SU-DHL-6 (cell line): ENCODE measurements at regions not wholly inside any gene's neighbourhood (a gene's known extent, or its start where the extent isn't known, plus 50 kb on each side); places are given as distances from the start of the nearest gene placed in this dataset.

Experiments used
- H2AFZ ChIP-seq: fragments of 200-600 bp; sonication (generic); 2 replicates; pipeline ENCODE4 v1.6.1; 2014; ENCODE audit warnings: low read depth, mild to moderate bottlenecking, moderate library complexity, mixed read lengths, antibody characterized with exemption, low read length; ENCODE audit not compliant: severe bottlenecking
- H3F3A ChIP-seq: fragments of 200-600 bp; shearing (Covaris generic); 2 replicates; pipeline ENCODE4 v1.6.0; 2016; ENCODE audit warnings: antibody characterized with exemption, mild to moderate bottlenecking; ENCODE audit not compliant: insufficient read depth
- H3K27ac ChIP-seq: fragments of 200-600 bp; sonication (generic); 2 replicates; pipeline ENCODE4 v1.5.1; 2016; ENCODE audit warnings: low read depth, mild to moderate bottlenecking, low read length, moderate library complexity, mixed read lengths
- H3K27me3 ChIP-seq: fragments of 200-600 bp; sonication (generic), shearing (Covaris generic); 2 replicates; pipeline ENCODE4 v1.6.0; 2014; ENCODE audit warnings: mild to moderate bottlenecking, low read length
- H3K36me3 ChIP-seq: fragments of 200-600 bp; sonication (generic); 2 replicates; pipeline ENCODE4 v1.6.1; 2014; ENCODE audit warnings: mild to moderate bottlenecking, low read length, mixed read lengths
- H3K4me2 ChIP-seq: fragments of 300-600, 200-600 bp; shearing (Covaris generic), sonication (generic); 2 replicates; pipeline ENCODE4 v1.6.0; 2014; ENCODE audit warnings: low read length, low read depth, mild to moderate bottlenecking; ENCODE audit not compliant: poor library complexity, severe bottlenecking
- H3K4me3 ChIP-seq: fragments of 200-600 bp; sonication (generic); 2 replicates; pipeline ENCODE4 v1.5.1; 2014; ENCODE audit warnings: antibody characterized with exemption, low read length, mild to moderate bottlenecking, mixed read lengths; ENCODE audit not compliant: insufficient read depth, poor library complexity, severe bottlenecking
- H3K79me2 ChIP-seq: fragments of 200-600 bp; sonication (generic); 2 replicates; pipeline ENCODE4 v1.6.1; 2014; ENCODE audit warnings: mild to moderate bottlenecking, low read length, moderate library complexity; ENCODE audit not compliant: insufficient read depth
- H3K9ac ChIP-seq: fragments of 200-600 bp; sonication (generic); 2 replicates; pipeline ENCODE4 v1.7.0; 2014; ENCODE audit warnings: mild to moderate bottlenecking, low read length
- H3K9me2 ChIP-seq: fragments of 200-600 bp; sonication (generic); replicated peaks from 2 replicates; pipeline ENCODE4 v1.6.1; 2014; ENCODE audit warnings: low read length; ENCODE audit not compliant: insufficient read depth
- H3K9me3 ChIP-seq: fragments of 200-600 bp; sonication (generic); 2 replicates; pipeline ENCODE4 v1.6.1; 2014; ENCODE audit warnings: low read length, mixed read lengths; ENCODE audit not compliant: insufficient read depth
- H4K20me1 ChIP-seq: fragments of 200-600 bp; sonication (generic); 2 replicates; pipeline ENCODE4 v1.6.1; 2014; ENCODE audit warnings: low read depth, mild to moderate bottlenecking, antibody characterized with exemption, low read length, moderate library complexity, mixed read lengths
- EZH2phosphoT487 ChIP-seq: fragments of 200-600 bp; sonication (generic), shearing (Covaris generic); conservative IDR thresholded peaks from 2 replicates; pipeline ENCODE4 v1.6.1; 2018; ENCODE audit warnings: mild to moderate bottlenecking, antibody characterized with exemption, low read length, moderate library complexity, mixed read lengths
- TF ChIP-seq, protein P1 (sequence below): fragments of 200-600 bp; sonication (generic); IDR thresholded peaks from one replicate; pipeline ENCODE4 v1.5.1; 2017; ENCODE audit warnings: antibody characterized with exemption, mild to moderate bottlenecking, low read length, moderate library complexity; ENCODE audit not compliant: insufficient read depth, poor library complexity, severe bottlenecking

DNA sequence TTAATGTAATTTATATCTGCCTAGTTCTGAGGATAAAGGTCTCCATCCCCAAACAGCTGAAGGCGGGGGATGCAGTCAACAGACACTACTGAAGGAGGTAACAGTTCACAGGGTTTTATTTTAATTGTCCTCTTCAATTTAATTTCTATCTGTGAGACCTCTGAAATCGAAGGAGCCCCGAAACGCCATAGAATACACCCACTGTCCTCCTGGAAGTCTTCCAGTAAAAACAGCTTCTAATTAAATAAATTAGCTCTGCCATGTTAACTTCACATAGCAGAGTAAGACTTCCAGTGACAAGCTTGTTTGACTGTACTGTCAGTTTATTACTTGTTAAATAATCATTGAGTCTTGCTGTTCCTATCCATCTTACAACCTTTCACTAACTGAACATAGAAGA lies 193.5 kb downstream of the SEC61B start:
- H3K27me3 ChIP-seq, result no peaks in the 10 kb centered on the region
- TF ChIP-seq EZH2phosphoT487, result no peak
- TF ChIP-seq, protein P1, sequence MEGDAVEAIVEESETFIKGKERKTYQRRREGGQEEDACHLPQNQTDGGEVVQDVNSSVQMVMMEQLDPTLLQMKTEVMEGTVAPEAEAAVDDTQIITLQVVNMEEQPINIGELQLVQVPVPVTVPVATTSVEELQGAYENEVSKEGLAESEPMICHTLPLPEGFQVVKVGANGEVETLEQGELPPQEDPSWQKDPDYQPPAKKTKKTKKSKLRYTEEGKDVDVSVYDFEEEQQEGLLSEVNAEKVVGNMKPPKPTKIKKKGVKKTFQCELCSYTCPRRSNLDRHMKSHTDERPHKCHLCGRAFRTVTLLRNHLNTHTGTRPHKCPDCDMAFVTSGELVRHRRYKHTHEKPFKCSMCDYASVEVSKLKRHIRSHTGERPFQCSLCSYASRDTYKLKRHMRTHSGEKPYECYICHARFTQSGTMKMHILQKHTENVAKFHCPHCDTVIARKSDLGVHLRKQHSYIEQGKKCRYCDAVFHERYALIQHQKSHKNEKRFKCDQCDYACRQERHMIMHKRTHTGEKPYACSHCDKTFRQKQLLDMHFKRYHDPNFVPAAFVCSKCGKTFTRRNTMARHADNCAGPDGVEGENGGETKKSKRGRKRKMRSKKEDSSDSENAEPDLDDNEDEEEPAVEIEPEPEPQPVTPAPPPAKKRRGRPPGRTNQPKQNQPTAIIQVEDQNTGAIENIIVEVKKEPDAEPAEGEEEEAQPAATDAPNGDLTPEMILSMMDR, result no peak
- no peaks in the 10 kb centered on the region for H4K20me1 ChIP-seq
- no peaks in the 10 kb centered on the region for H3K9me2 ChIP-seq
- H3F3A ChIP-seq, result no peaks in the 10 kb centered on the region
- H3K4me2 ChIP-seq, result no peak overlapping the region
- no peaks in the 10 kb centered on the region for H3K79me2 ChIP-seq
- no peak overlapping the region for H3K9ac ChIP-seq
- H3K4me3 ChIP-seq, result no peak overlapping the region
- H2AFZ ChIP-seq, result no peak overlapping the region
- H3K36me3 ChIP-seq, result no peaks in the 10 kb centered on the region
- no peak overlapping the region for H3K27ac ChIP-seq
- H3K9me3 ChIP-seq, result no peaks in the 10 kb centered on the region

DNA sequence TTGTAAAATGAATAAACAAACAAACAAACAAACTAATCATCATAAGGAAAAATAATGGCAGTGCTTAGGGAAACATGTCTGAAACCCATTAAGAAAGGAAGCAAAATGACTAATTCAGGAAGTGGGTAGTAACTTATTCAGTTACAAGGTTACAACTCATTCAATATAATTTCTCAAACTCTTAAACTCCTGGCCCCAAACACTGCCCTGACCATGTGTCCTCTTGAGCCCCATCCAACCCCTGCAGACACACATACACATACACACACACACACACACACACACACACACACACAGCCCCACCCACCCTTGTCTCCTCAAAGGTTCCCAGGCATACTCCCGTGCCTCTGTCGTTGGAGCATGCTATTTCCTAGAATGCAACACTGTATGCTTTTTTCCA lies 193.9 kb downstream of the SEC61B start:
- no peaks in the 10 kb centered on the region for H3F3A ChIP-seq
- no peak overlapping the region for H2AFZ ChIP-seq
- no peak overlapping the region for H3K9ac ChIP-seq
- H3K4me2 ChIP-seq, result no peak overlapping the region
- no peaks in the 10 kb centered on the region for H3K27me3 ChIP-seq
- H3K79me2 ChIP-seq, result no peaks in the 10 kb centered on the region
- no peaks in the 10 kb centered on the region for H4K20me1 ChIP-seq
- H3K9me3 ChIP-seq, result no peaks in the 10 kb centered on the region
- no peaks in the 10 kb centered on the region for H3K36me3 ChIP-seq
- H3K9me2 ChIP-seq, result no peaks in the 10 kb centered on the region
- no peak for TF ChIP-seq EZH2phosphoT487
- TF ChIP-seq, protein P1, result no peak
- H3K4me3 ChIP-seq, result no peak overlapping the region
- no peak overlapping the region for H3K27ac ChIP-seq

DNA sequence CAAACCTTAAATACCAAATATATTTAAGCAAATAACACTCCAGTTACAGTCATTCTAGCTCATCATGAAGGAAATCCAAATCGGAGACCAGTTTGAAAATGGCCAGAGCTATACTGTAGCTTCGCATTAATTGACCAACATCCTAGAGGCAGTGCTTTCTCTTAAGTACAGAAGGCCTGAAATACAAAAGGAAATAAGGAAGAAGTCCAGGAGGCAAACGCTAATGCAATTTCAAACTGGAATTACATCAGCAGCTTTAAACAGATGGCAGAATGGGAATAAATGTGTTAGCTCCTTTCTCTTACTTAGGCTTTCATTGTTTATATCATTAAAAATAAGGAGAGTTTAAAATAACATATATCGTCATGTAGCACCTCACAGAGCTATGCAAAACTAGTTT lies 197.0 kb downstream of the SEC61B start:
- Histone ChIP-seq H3K9me3 (no peaks in the 10 kb centered on the region), H2AFZ (no peak overlapping the region), H3K4me2 (no peak overlapping the region), H3K9ac (no peak overlapping the region), H3K27ac (no peak overlapping the region), H3K79me2 (no peaks in the 10 kb centered on the region), H3K36me3 (no peaks in the 10 kb centered on the region), H3K9me2 (no peaks in the 10 kb centered on the region), H3F3A (no peaks in the 10 kb centered on the region), H4K20me1 (no peaks in the 10 kb centered on the region), H3K27me3 (no peaks in the 10 kb centered on the region), H3K4me3 (no peak overlapping the region)
- TF ChIP-seq EZH2phosphoT487, result no peak
- TF ChIP-seq, protein P1, result no peak
